ENCODE measurements at regions not wholly inside any gene's neighbourhood (a gene's known extent, or its start where the extent isn't known, plus 50 kb on each side); places are given as distances from the start of the nearest gene placed in this dataset.
"Not testable (repeated sequence)": the region's sequence is repeated elsewhere in the genome, so short reads cannot be mapped to it uniquely, and the experiment has no call there.

- Histone ChIP-seq H2AFZ (no peak overlapping the region), H3K4me3 (ENCODE audit: low read depth, low read length) (no peak overlapping the region), H3K9me3 (ENCODE audit: control insufficient read depth, low read length) (no peaks in the 10 kb centered on the region), H3K27me3 (ENCODE audit: control insufficient read depth, insufficient read depth, low read length) (no peaks in the 10 kb centered on the region), H3K27ac (no peak overlapping the region), H3K79me2 (no peaks in the 10 kb centered on the region), H3K4me2 (ENCODE audit: low read length) (no peak overlapping the region), H3K36me3 (ENCODE audit: control insufficient read depth, insufficient read depth, low read length) (no peaks in the 10 kb centered on the region), H3K9ac (no peak overlapping the region), H3K4me1 (no peaks in the 10 kb centered on the region)
- TF ChIP-seq, protein P1, sequence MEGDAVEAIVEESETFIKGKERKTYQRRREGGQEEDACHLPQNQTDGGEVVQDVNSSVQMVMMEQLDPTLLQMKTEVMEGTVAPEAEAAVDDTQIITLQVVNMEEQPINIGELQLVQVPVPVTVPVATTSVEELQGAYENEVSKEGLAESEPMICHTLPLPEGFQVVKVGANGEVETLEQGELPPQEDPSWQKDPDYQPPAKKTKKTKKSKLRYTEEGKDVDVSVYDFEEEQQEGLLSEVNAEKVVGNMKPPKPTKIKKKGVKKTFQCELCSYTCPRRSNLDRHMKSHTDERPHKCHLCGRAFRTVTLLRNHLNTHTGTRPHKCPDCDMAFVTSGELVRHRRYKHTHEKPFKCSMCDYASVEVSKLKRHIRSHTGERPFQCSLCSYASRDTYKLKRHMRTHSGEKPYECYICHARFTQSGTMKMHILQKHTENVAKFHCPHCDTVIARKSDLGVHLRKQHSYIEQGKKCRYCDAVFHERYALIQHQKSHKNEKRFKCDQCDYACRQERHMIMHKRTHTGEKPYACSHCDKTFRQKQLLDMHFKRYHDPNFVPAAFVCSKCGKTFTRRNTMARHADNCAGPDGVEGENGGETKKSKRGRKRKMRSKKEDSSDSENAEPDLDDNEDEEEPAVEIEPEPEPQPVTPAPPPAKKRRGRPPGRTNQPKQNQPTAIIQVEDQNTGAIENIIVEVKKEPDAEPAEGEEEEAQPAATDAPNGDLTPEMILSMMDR (IDR thresholded peaks at IDR 0.05), result no peak
Observed at GRCh38 chr4:43587758-43588157, 695.2 kb downstream of the GRXCR1 start.

DNA sequence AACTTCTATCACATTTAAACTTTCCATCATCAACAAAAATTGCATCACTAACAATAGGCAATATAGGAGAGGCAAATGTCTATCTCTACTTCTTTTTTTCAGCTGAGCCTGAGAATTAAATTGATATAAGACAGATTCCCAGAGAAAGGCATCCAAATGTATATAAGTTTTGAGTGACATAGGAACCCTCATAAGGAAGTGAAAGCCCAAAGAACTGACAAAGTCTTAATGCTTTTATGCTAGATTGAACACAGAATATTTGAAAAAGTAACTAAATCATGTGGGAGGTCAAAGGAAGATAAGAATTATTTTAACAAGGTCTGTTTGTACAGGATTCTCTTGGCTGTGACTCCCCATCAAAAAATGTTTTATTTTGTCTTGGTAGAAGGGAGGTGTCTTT lies 714.9 kb downstream of the GRXCR1 start:
- Histone ChIP-seq H3K27ac (no peak overlapping the region), H3K27me3 (ENCODE audit: control insufficient read depth, insufficient read depth, low read length) (no peaks in the 10 kb centered on the region), H3K9ac (no peak overlapping the region), H3K79me2 (no peaks in the 10 kb centered on the region), H2AFZ (no peak overlapping the region), H3K4me1 (no peaks in the 10 kb centered on the region), H3K4me2 (ENCODE audit: low read length) (no peak overlapping the region), H3K4me3 (ENCODE audit: low read depth, low read length) (no peak overlapping the region), H3K36me3 (ENCODE audit: control insufficient read depth, insufficient read depth, low read length) (no peaks in the 10 kb centered on the region), H3K9me3 (ENCODE audit: control insufficient read depth, low read length) (no peaks in the 10 kb centered on the region)
- TF ChIP-seq, protein P1 (IDR thresholded peaks at IDR 0.05), result no peak

DNA sequence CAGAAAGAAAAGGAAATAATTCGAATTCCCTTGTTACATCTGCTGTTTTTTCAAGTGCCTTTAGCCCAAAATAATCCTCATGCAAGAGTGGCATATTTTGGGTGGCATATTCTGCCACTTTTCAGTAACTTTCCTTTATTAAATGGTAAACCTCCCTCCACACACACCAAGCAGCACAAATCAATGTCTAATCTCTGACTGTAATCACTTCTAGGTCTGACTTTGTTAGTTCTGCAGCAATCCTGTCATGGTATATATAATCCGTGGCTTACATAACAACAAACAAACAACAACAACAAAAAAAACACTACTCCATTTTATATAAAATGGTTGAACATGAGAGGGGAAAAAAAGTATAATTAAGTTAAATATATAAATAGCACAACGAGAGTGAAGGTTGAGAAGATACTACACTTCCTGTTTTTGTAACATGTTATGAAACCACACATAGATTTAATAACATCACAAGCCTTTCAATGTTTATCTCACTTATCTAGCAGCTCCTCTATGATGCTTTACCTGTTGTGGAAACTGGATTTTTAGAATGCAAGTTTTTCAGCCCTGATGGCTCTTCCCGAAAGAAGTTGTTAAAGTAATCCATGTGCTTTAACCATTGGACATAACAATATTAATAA lies 715.4 kb downstream of the GRXCR1 start:
- Histone ChIP-seq H3K4me3 (ENCODE audit: low read depth, low read length) (no peak overlapping the region), H3K4me1 (no peaks in the 10 kb centered on the region), H3K9me3 (ENCODE audit: control insufficient read depth, low read length) (no peaks in the 10 kb centered on the region), H2AFZ (no peak overlapping the region), H3K79me2 (no peaks in the 10 kb centered on the region), H3K9ac (no peak overlapping the region), H3K27me3 (ENCODE audit: control insufficient read depth, insufficient read depth, low read length) (no peaks in the 10 kb centered on the region), H3K36me3 (ENCODE audit: control insufficient read depth, insufficient read depth, low read length) (no peaks in the 10 kb centered on the region), H3K27ac (no peak overlapping the region), H3K4me2 (ENCODE audit: low read length) (no peak overlapping the region)
- TF ChIP-seq, protein P1 (IDR thresholded peaks at IDR 0.05), result no peak

- no peaks in the 10 kb centered on the region for H3K4me1 ChIP-seq
- no peaks in the 10 kb centered on the region for H3K9me3 ChIP-seq (ENCODE audit: control insufficient read depth, low read length)
- no peaks in the 10 kb centered on the region for H3K27me3 ChIP-seq (ENCODE audit: control insufficient read depth, insufficient read depth, low read length)
- no peaks in the 10 kb centered on the region for H3K79me2 ChIP-seq
- H3K4me3 ChIP-seq (ENCODE audit: low read depth, low read length), result no peak overlapping the region
- H3K36me3 ChIP-seq (ENCODE audit: control insufficient read depth, insufficient read depth, low read length), result no peaks in the 10 kb centered on the region
- no peak overlapping the region for H3K27ac ChIP-seq
- H3K4me2 ChIP-seq (ENCODE audit: low read length), result no peak overlapping the region
- no peak overlapping the region for H2AFZ ChIP-seq
- H3K9ac ChIP-seq, result no peak overlapping the region
- TF ChIP-seq, protein P1 (IDR thresholded peaks at IDR 0.05), result no peak
Observed at GRCh38 chr4:43619219-43619618, 726.7 kb downstream of the GRXCR1 start.

- not testable (repeated sequence) for H3K27me3 ChIP-seq (ENCODE audit: control insufficient read depth, insufficient read depth, low read length); H3K27ac ChIP-seq
Observed at GRCh38 chr4:43637893-43638292, 745.4 kb downstream of the GRXCR1 start.

More at GRCh38 chr4:43637893-43638292, 745.4 kb downstream of the GRXCR1 start:
- H3K4me1 ChIP-seq; H3K79me2 ChIP-seq; H3K4me2 ChIP-seq (ENCODE audit: low read length); H3K4me3 ChIP-seq (ENCODE audit: low read depth, low read length); H2AFZ ChIP-seq; H3K9me3 ChIP-seq (ENCODE audit: control insufficient read depth, low read length); H3K36me3 ChIP-seq (ENCODE audit: control insufficient read depth, insufficient read depth, low read length); H3K9ac ChIP-seq: not testable (repeated sequence)

All from parathyroid adenoma (tissue), 2 donors.